IMR-90 (cell line): ENCODE measurements at regions not wholly inside any gene's neighbourhood (a gene's known extent, or its start where the extent isn't known, plus 50 kb on each side); places are given as distances from the start of the nearest gene placed in this dataset.

Experiments used
- POLR2A ChIP-seq: IDR thresholded peaks from 2 replicates; pipeline ENCODE4 v1.6.1; 2012; ENCODE audit warnings: mild to moderate bottlenecking, low read depth, low read length
- TF ChIP-seq, protein P1 (sequence below): conservative IDR thresholded peaks from 2 replicates; pipeline ENCODE4 v1.5.1; 2012; ENCODE audit warnings: mild to moderate bottlenecking, low read depth, low read length, improper control_type of control experiment

DNA sequence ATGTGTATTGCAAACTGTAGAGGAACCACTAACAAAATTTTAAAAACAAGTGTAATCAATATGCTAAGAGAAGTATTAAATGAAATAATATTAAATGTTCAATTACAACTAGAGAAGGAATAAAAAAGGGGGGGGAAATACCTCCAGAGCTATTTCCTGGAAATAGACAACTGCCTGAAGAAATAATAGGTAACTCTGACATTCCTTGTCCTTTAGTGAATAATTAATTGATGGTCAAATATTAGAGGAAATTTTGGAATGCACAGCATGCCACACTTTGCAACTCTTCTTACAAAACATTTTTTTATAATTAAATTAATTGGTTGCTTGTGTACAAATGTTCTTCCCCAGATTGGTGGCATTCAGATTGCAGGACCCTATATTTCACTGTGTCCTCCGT lies 342.6 kb upstream of the COL8A1 start:
- TF ChIP-seq, protein P1, sequence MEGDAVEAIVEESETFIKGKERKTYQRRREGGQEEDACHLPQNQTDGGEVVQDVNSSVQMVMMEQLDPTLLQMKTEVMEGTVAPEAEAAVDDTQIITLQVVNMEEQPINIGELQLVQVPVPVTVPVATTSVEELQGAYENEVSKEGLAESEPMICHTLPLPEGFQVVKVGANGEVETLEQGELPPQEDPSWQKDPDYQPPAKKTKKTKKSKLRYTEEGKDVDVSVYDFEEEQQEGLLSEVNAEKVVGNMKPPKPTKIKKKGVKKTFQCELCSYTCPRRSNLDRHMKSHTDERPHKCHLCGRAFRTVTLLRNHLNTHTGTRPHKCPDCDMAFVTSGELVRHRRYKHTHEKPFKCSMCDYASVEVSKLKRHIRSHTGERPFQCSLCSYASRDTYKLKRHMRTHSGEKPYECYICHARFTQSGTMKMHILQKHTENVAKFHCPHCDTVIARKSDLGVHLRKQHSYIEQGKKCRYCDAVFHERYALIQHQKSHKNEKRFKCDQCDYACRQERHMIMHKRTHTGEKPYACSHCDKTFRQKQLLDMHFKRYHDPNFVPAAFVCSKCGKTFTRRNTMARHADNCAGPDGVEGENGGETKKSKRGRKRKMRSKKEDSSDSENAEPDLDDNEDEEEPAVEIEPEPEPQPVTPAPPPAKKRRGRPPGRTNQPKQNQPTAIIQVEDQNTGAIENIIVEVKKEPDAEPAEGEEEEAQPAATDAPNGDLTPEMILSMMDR: no peak
- no peak for TF ChIP-seq POLR2A
